ENCODE measurements at regions not wholly inside any gene's neighbourhood (a gene's known extent, or its start where the extent isn't known, plus 50 kb on each side); places are given as distances from the start of the nearest gene placed in this dataset.
"Not testable (repeated sequence)": the region's sequence is repeated elsewhere in the genome, so short reads cannot be mapped to it uniquely, and the experiment has no call there.

- H3K27me3 ChIP-seq (ENCODE audit: control insufficient read depth, insufficient read depth, low read length) = no peaks in the 10 kb centered on the region
- intact Hi-C loops (cut with micrococcal nuclease) = no loop called here
- Mint-ChIP-seq H3K4me3 (no peak overlapping the region), H3K27me3 (ENCODE audit: low read depth in 2 of 2) (no peaks in the 10 kb centered on the region), H3K36me3 (no peaks in the 10 kb centered on the region), H3K4me1 (no peaks in the 10 kb centered on the region), H3K9me3 (peaks cover 0 to 6% of the 10 kb centered on the region in 2 donors), H3K27ac (no peak overlapping the region)
- TF ChIP-seq CTCF (IDR thresholded peaks at IDR 0.05) = no peak
- no peak overlapping the region for H3K27ac ChIP-seq (ENCODE audit: low read length)
- DNase-seq = no peak
- ATAC-seq = no peak
- H3K4me1 ChIP-seq (ENCODE audit: control insufficient read depth, insufficient read depth, low read length) = no peaks in the 10 kb centered on the region
- no peak overlapping the region for H3K4me3 ChIP-seq (ENCODE audit: low read length)
- H3K36me3 ChIP-seq (ENCODE audit: control insufficient read depth, insufficient read depth, low read length) = no peaks in the 10 kb centered on the region
- no CpG with 5 or more reads among the region's 1 CpG for WGBS (ENCODE audit: insufficient coverage)
- no peaks in the 10 kb centered on the region for H3K9me3 ChIP-seq (ENCODE audit: control insufficient read depth, insufficient read depth, low read length)
These were observed 71.2 kb upstream of the ST3GAL6 start for GRCh38 chr3:98691897-98692296.

GRCh38 chr3:98692787-98693473 is 70.2 kb upstream of the ST3GAL6 start:
- Mint-ChIP-seq H3K36me3 (no peaks in the 10 kb centered on the region), H3K27me3 (ENCODE audit: low read depth in 2 of 2) (no peaks in the 10 kb centered on the region), H3K4me3 (no peak overlapping the region), H3K9me3 (peaks cover 0 to 2% of the 10 kb centered on the region in 2 donors), H3K27ac (no peak overlapping the region), H3K4me1 (no peaks in the 10 kb centered on the region)
- ATAC-seq = no peak
- no peak for TF ChIP-seq CTCF (IDR thresholded peaks at IDR 0.05)
- DNase-seq = no peak
- WGBS (ENCODE audit: insufficient coverage) = no CpG with 5 or more reads among the region's 4 CpGs
- no peaks in the 10 kb centered on the region for H3K4me1 ChIP-seq (ENCODE audit: control insufficient read depth, insufficient read depth, low read length)
- H3K27ac ChIP-seq (ENCODE audit: low read length) = no peak overlapping the region
- H3K27me3 ChIP-seq (ENCODE audit: control insufficient read depth, insufficient read depth, low read length) = no peaks in the 10 kb centered on the region
- intact Hi-C loops (cut with micrococcal nuclease) = no loop called here
- H3K9me3 ChIP-seq (ENCODE audit: control insufficient read depth, insufficient read depth, low read length) = no peaks in the 10 kb centered on the region
- H3K4me3 ChIP-seq (ENCODE audit: low read length) = no peak overlapping the region
- H3K36me3 ChIP-seq (ENCODE audit: control insufficient read depth, insufficient read depth, low read length) = no peaks in the 10 kb centered on the region

- Histone ChIP-seq H3K4me1 (ENCODE audit: control insufficient read depth, insufficient read depth, low read length) (no peaks in the 10 kb centered on the region), H3K9me3 (ENCODE audit: control insufficient read depth, insufficient read depth, low read length) (no peaks in the 10 kb centered on the region), H3K4me3 (ENCODE audit: low read length) (no peak overlapping the region), H3K27me3 (ENCODE audit: control insufficient read depth, insufficient read depth, low read length) (no peaks in the 10 kb centered on the region), H3K27ac (ENCODE audit: low read length) (no peak overlapping the region), H3K36me3 (ENCODE audit: control insufficient read depth, insufficient read depth, low read length) (no peaks in the 10 kb centered on the region)
- Mint-ChIP-seq H3K27ac (no peak overlapping the region), H3K27me3 (ENCODE audit: low read depth in 2 of 2) (no peaks in the 10 kb centered on the region), H3K4me3 (no peak overlapping the region), H3K36me3 (no peaks in the 10 kb centered on the region), H3K9me3 (no peaks in the 10 kb centered on the region), H3K4me1 (no peaks in the 10 kb centered on the region)
- no peak for TF ChIP-seq CTCF (IDR thresholded peaks at IDR 0.05)
- no peak for DNase-seq
- ATAC-seq = no peak
- intact Hi-C loops (cut with micrococcal nuclease) = no loop called here
These were observed 67.3 kb upstream of the ST3GAL6 start for GRCh38 chr3:98695796-98696195.

- H3K27ac ChIP-seq (ENCODE audit: low read length); H3K9me3 Mint-ChIP-seq; H3K4me1 Mint-ChIP-seq; H3K27ac Mint-ChIP-seq; H3K4me3 ChIP-seq (ENCODE audit: low read length); intact Hi-C loops (cut with micrococcal nuclease); H3K4me1 ChIP-seq (ENCODE audit: control insufficient read depth, insufficient read depth, low read length); H3K27me3 Mint-ChIP-seq (ENCODE audit: low read depth in 2 of 2); H3K9me3 ChIP-seq (ENCODE audit: control insufficient read depth, insufficient read depth, low read length); H3K36me3 Mint-ChIP-seq; H3K36me3 ChIP-seq (ENCODE audit: control insufficient read depth, insufficient read depth, low read length); H3K4me3 Mint-ChIP-seq; ATAC-seq; DNase-seq; H3K27me3 ChIP-seq (ENCODE audit: control insufficient read depth, insufficient read depth, low read length): not testable (repeated sequence)
- WGBS (ENCODE audit: insufficient coverage) = 84% methylated on average over 3 of the region's 3 CpGs
These were observed 66.8 kb upstream of the ST3GAL6 start for GRCh38 chr3:98696296-98696695.

Measured in natural killer cell (primary cell).